ENCODE measurements at regions not wholly inside any gene's neighbourhood (a gene's known extent, or its start where the extent isn't known, plus 50 kb on each side); places are given as distances from the start of the nearest gene placed in this dataset.

DNA sequence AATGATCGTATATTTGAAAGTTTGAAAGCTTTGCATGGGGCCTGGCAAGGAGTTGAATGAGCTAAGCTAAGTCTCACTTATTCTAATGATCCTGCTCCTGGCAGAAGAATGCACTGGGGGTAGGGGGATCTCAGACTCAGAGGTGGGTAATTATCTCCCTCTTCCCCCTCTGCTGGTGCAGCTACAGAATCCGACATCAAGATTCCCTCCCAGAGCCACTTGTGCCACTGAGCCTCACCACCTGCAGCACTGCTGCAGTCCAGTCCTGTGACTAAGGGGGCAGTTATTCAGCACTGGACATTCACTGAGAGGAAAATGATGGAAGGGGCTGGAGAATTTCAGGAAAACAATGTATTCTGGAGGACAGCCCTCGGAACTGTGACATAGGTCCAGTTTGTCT lies 205.8 kb downstream of the DEPDC1B start:
- TF ChIP-seq, protein P1, sequence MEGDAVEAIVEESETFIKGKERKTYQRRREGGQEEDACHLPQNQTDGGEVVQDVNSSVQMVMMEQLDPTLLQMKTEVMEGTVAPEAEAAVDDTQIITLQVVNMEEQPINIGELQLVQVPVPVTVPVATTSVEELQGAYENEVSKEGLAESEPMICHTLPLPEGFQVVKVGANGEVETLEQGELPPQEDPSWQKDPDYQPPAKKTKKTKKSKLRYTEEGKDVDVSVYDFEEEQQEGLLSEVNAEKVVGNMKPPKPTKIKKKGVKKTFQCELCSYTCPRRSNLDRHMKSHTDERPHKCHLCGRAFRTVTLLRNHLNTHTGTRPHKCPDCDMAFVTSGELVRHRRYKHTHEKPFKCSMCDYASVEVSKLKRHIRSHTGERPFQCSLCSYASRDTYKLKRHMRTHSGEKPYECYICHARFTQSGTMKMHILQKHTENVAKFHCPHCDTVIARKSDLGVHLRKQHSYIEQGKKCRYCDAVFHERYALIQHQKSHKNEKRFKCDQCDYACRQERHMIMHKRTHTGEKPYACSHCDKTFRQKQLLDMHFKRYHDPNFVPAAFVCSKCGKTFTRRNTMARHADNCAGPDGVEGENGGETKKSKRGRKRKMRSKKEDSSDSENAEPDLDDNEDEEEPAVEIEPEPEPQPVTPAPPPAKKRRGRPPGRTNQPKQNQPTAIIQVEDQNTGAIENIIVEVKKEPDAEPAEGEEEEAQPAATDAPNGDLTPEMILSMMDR (conservative IDR thresholded peaks at IDR 0.05), result no peak
- no peak for TF ChIP-seq EZH2 (IDR thresholded peaks at IDR 0.05; ENCODE audit: low read depth)
